ENCODE measurements at regions not wholly inside any gene's neighbourhood (a gene's known extent, or its start where the extent isn't known, plus 50 kb on each side); places are given as distances from the start of the nearest gene placed in this dataset.

- Mint-ChIP-seq H3K4me1 (ENCODE audit: low read depth, unreplicated experiment) (no peaks in the 10 kb centered on the region), H3K27me3 (ENCODE audit: insufficient read depth, unreplicated experiment) (peaks cover 3% of the 10 kb centered on the region), H3K4me3 (ENCODE audit: unreplicated experiment) (no peak overlapping the region), H3K36me3 (ENCODE audit: insufficient read depth, unreplicated experiment) (no peaks in the 10 kb centered on the region), H3K27ac (ENCODE audit: unreplicated experiment) (no peak overlapping the region), H3K9me3 (ENCODE audit: unreplicated experiment) (peaks cover 25% of the 10 kb centered on the region)
- DNase-seq: no peak
- no peaks in the 10 kb centered on the region for H3K9me3 ChIP-seq
- intact Hi-C loops (cut with micrococcal nuclease; ENCODE audit: unreplicated experiment): no loop called here
- no peaks in the 10 kb centered on the region for H3K36me3 ChIP-seq (ENCODE audit: control insufficient read depth, insufficient read depth, low read length)
- no peaks in the 10 kb centered on the region for H3K4me1 ChIP-seq
- H3K4me3 ChIP-seq (ENCODE audit: low read depth, low read length): no peak overlapping the region
- H3K27me3 ChIP-seq (replicated peaks; ENCODE audit: control insufficient read depth, insufficient read depth, low read length): no peaks in the 10 kb centered on the region
- POLR2A ChIA-PET: no interaction called here
- no peak for TF ChIP-seq CTCF (IDR thresholded peaks at IDR 0.05; ENCODE audit: insufficient read depth in 1 of 2, low read depth in 1 of 2, low read length in 1 of 2, severe bottlenecking in 1 of 2, unreplicated experiment in 1 of 2)
- CTCF ChIA-PET: interaction anchor here (0.6 kb wide), 1 partner anchor 47 kb away, joined by 3 read pairs; no protein-coding TSS in a partner anchor
- BruUV-seq (replicated peaks): no TSS peak
Measured at GRCh38 chr13:34506796-34507195, 435.3 kb upstream of the NBEA start.

GRCh38 chr13:34507630-34508029 is 434.4 kb upstream of the NBEA start:
- H3K4me1 Mint-ChIP-seq (ENCODE audit: low read depth, unreplicated experiment): no peaks in the 10 kb centered on the region

GRCh38 chr13:34512817-34513216 is 429.3 kb upstream of the NBEA start:
- TF ChIP-seq CTCF (IDR thresholded peaks at IDR 0.05; ENCODE audit: insufficient read depth in 1 of 2, low read depth in 1 of 2, low read length in 1 of 2, severe bottlenecking in 1 of 2, unreplicated experiment in 1 of 2): no peak
- intact Hi-C loops (cut with micrococcal nuclease; ENCODE audit: unreplicated experiment): no loop called here
- Histone ChIP-seq H3K27me3 (replicated peaks; ENCODE audit: control insufficient read depth, insufficient read depth, low read length) (no peaks in the 10 kb centered on the region), H3K9me3 (no peaks in the 10 kb centered on the region), H3K4me3 (ENCODE audit: low read depth, low read length) (no peak overlapping the region), H3K4me1 (no peaks in the 10 kb centered on the region), H3K36me3 (ENCODE audit: control insufficient read depth, insufficient read depth, low read length) (no peaks in the 10 kb centered on the region)
- no peak for DNase-seq
- H3K4me3 Mint-ChIP-seq (ENCODE audit: unreplicated experiment): no peak overlapping the region
- BruUV-seq (replicated peaks): no TSS peak
- no peak overlapping the region for H3K27ac Mint-ChIP-seq (ENCODE audit: unreplicated experiment)
- peaks cover 3% of the 10 kb centered on the region for H3K27me3 Mint-ChIP-seq (ENCODE audit: insufficient read depth, unreplicated experiment)
- H3K4me1 Mint-ChIP-seq (ENCODE audit: low read depth, unreplicated experiment): no peaks in the 10 kb centered on the region
- H3K36me3 Mint-ChIP-seq (ENCODE audit: insufficient read depth, unreplicated experiment): no peaks in the 10 kb centered on the region
- ChIA-PET POLR2A (no interaction called here), CTCF (no interaction called here)
- H3K9me3 Mint-ChIP-seq (ENCODE audit: unreplicated experiment): peaks cover 8% of the 10 kb centered on the region

More at GRCh38 chr13:34507630-34508029, 434.4 kb upstream of the NBEA start:
- Mint-ChIP-seq H3K36me3 (ENCODE audit: insufficient read depth, unreplicated experiment) (no peaks in the 10 kb centered on the region), H3K9me3 (ENCODE audit: unreplicated experiment) (peaks cover 25% of the 10 kb centered on the region), H3K27ac (ENCODE audit: unreplicated experiment) (no peak overlapping the region), H3K4me3 (ENCODE audit: unreplicated experiment) (no peak overlapping the region), H3K27me3 (ENCODE audit: insufficient read depth, unreplicated experiment) (peaks cover 3% of the 10 kb centered on the region)
- Histone ChIP-seq H3K9me3 (no peaks in the 10 kb centered on the region), H3K36me3 (ENCODE audit: control insufficient read depth, insufficient read depth, low read length) (no peaks in the 10 kb centered on the region), H3K27me3 (replicated peaks; ENCODE audit: control insufficient read depth, insufficient read depth, low read length) (no peaks in the 10 kb centered on the region), H3K4me1 (no peaks in the 10 kb centered on the region), H3K4me3 (ENCODE audit: low read depth, low read length) (no peak overlapping the region)
- intact Hi-C loops (cut with micrococcal nuclease; ENCODE audit: unreplicated experiment): no loop called here
- ChIA-PET POLR2A (no interaction called here), CTCF (no interaction called here)
- no peak for TF ChIP-seq CTCF (IDR thresholded peaks at IDR 0.05; ENCODE audit: insufficient read depth in 1 of 2, low read depth in 1 of 2, low read length in 1 of 2, severe bottlenecking in 1 of 2, unreplicated experiment in 1 of 2)
- no peak for DNase-seq
- no TSS peak for BruUV-seq (replicated peaks)

All from Caco-2 (cell line).